ENCODE measurements at regions not wholly inside any gene's neighbourhood (a gene's known extent, or its start where the extent isn't known, plus 50 kb on each side); places are given as distances from the start of the nearest gene placed in this dataset.

DNA sequence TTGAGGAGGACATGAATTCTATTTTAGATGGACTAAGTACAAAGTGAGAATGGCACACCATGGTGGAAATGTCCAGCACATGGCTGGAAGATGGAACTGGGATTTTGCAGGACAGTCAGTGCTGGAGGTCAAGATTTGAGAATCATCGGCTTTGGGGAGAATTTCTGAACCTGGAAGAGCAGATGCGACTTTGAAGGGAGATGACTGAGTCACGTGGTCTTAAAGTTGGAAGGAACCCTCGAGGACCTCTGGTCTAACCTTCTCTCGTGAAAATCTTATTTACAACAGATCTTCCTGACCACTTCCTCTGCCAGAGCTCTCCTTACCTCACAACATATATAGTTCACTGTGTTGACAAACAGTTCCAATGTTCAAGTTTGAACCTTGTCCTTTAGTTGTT is 415.4 kb downstream of the ATP23 start:
- Histone ChIP-seq H4K20me1 (ENCODE audit: control insufficient read depth, insufficient read depth, low read length, poor library complexity, severe bottlenecking) (no peaks in the 10 kb centered on the region), H2AFZ (ENCODE audit: insufficient read depth, low read depth, low read length, poor library complexity, severe bottlenecking) (no peak overlapping the region), H3K27ac (ENCODE audit: low read length in 2 of 2) (no peak overlapping the region), H3K4me2 (replicated peaks; ENCODE audit: low read depth, low read length, poor library complexity, severe bottlenecking) (no peak overlapping the region), H3K4me3 (ENCODE audit: control extremely low read depth in 1 of 5, extremely low read depth in 1 of 5, insufficient read depth in 1 of 5, low read depth in 2 of 5, low read length in 4 of 5) (no peak overlapping the region), H3K36me3 (replicated peaks in 1 of 2; ENCODE audit: control extremely low read depth in 1 of 2, control insufficient read depth in 1 of 2, extremely low read depth in 1 of 2, insufficient read depth in 2 of 2, low read length in 1 of 2) (no peaks in the 10 kb centered on the region), H3K9ac (ENCODE audit: low read length) (no peak overlapping the region), H3K4me1 (ENCODE audit: control insufficient read depth in 2 of 2, insufficient read depth in 2 of 2, low read length in 2 of 2) (no peaks in the 10 kb centered on the region), H3K79me2 (ENCODE audit: control insufficient read depth, insufficient read depth, low read length) (no peaks in the 10 kb centered on the region), H3K27me3 (replicated peaks in 1 of 4; ENCODE audit: control extremely low read depth in 1 of 4, control insufficient read depth in 3 of 4, insufficient read depth in 4 of 4, low read length in 3 of 4) (no peaks in the 10 kb centered on the region), H3K9me3 (ENCODE audit: control extremely low read depth in 1 of 3, control insufficient read depth in 2 of 3, insufficient read depth in 1 of 3, low read length in 2 of 3) (no peaks in the 10 kb centered on the region)
- CTCF ChIA-PET: interaction anchor here (2.5 kb wide), 1 partner anchor 9 kb away, joined by 19 read pairs; no protein-coding TSS in a partner anchor
- Mint-ChIP-seq H3K4me1 (no peaks in the 10 kb centered on the region), H3K27me3 (peaks cover 24% of the 10 kb centered on the region), H3K9me3 (ENCODE audit: insufficient read depth) (peaks cover 2% of the 10 kb centered on the region), H3K4me3 (no peak overlapping the region), H3K27ac (no peak overlapping the region)
- TF ChIP-seq EZH2 (IDR thresholded peaks at IDR 0.05; ENCODE audit: borderline replicate concordance, insufficient read depth, low read depth, low read length, poor library complexity, severe bottlenecking) (no peak), CTCF (IDR thresholded peaks at IDR 0.05) (no peak)
- WGBS (ENCODE audit: insufficient coverage): 20% methylated on average over 2 of the region's 5 CpGs
- DNase-seq (no peak), ATAC-seq (ENCODE audit: low read depth) (no peak)
- POLR2A ChIA-PET: no interaction called here
- intact Hi-C loops (cut with micrococcal nuclease): no loop called here

DNA sequence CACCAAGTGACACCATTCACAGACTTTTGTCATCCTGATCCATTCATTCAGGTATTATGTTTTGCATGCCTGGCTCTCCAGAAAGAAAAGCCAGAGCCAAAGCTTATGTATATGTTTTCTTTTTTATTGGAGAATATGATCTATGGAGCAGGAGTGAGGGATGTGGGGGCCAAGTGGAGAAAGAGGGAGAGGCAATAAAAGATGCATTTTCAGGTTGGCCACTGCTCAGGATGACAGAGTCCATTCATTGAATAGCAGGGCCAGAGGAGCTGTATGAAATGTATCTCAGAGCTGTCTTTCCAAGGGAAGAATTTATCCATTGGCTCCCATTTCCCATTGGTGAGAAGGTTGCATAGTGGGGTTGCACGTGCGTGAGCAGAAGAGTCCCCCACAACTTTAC is 416.1 kb downstream of the ATP23 start:
- TF ChIP-seq CTCF (IDR thresholded peaks at IDR 0.05): no peak
- no peak for TF ChIP-seq EZH2 (IDR thresholded peaks at IDR 0.05; ENCODE audit: borderline replicate concordance, insufficient read depth, low read depth, low read length, poor library complexity, severe bottlenecking)
- no peak overlapping the region for H3K27ac Mint-ChIP-seq
- Histone ChIP-seq H3K27me3 (replicated peaks in 1 of 4; ENCODE audit: control extremely low read depth in 1 of 4, control insufficient read depth in 3 of 4, insufficient read depth in 4 of 4, low read length in 3 of 4) (no peaks in the 10 kb centered on the region), H4K20me1 (ENCODE audit: control insufficient read depth, insufficient read depth, low read length, poor library complexity, severe bottlenecking) (no peaks in the 10 kb centered on the region), H2AFZ (ENCODE audit: insufficient read depth, low read depth, low read length, poor library complexity, severe bottlenecking) (no peak overlapping the region), H3K79me2 (ENCODE audit: control insufficient read depth, insufficient read depth, low read length) (no peaks in the 10 kb centered on the region), H3K9ac (ENCODE audit: low read length) (no peak overlapping the region), H3K4me1 (ENCODE audit: control insufficient read depth in 2 of 2, insufficient read depth in 2 of 2, low read length in 2 of 2) (no peaks in the 10 kb centered on the region), H3K36me3 (replicated peaks in 1 of 2; ENCODE audit: control extremely low read depth in 1 of 2, control insufficient read depth in 1 of 2, extremely low read depth in 1 of 2, insufficient read depth in 2 of 2, low read length in 1 of 2) (no peaks in the 10 kb centered on the region), H3K4me2 (replicated peaks; ENCODE audit: low read depth, low read length, poor library complexity, severe bottlenecking) (no peak overlapping the region), H3K4me3 (ENCODE audit: control extremely low read depth in 1 of 5, extremely low read depth in 1 of 5, insufficient read depth in 1 of 5, low read depth in 2 of 5, low read length in 4 of 5) (no peak overlapping the region), H3K9me3 (ENCODE audit: control extremely low read depth in 1 of 3, control insufficient read depth in 2 of 3, insufficient read depth in 1 of 3, low read length in 2 of 3) (no peaks in the 10 kb centered on the region), H3K27ac (ENCODE audit: low read length in 2 of 2) (no peak overlapping the region)
- H3K27me3 Mint-ChIP-seq: peaks cover 24% of the 10 kb centered on the region
- H3K4me1 Mint-ChIP-seq: no peaks in the 10 kb centered on the region
- ChIA-PET CTCF (interaction anchor here (2.5 kb wide), 1 partner anchor 10 kb away, joined by 19 read pairs; no protein-coding TSS in a partner anchor), POLR2A (no interaction called here)
- H3K4me3 Mint-ChIP-seq: no peak overlapping the region
- WGBS (ENCODE audit: insufficient coverage): no CpG with 5 or more reads among the region's 2 CpGs
- DNase-seq (no peak), ATAC-seq (ENCODE audit: low read depth) (no peak)
- H3K9me3 Mint-ChIP-seq (ENCODE audit: insufficient read depth): peaks cover 2% of the 10 kb centered on the region
- intact Hi-C loops (cut with micrococcal nuclease): no loop called here

Measured in B cell (primary cell).